GM12865 (cell line): ENCODE measurements at regions not wholly inside any gene's neighbourhood (a gene's known extent, or its start where the extent isn't known, plus 50 kb on each side); places are given as distances from the start of the nearest gene placed in this dataset.

Experiments used
- DNase-seq: peaks from one replicate; pipeline ENCODE4 v3.0.0; 2010; ENCODE audit warnings: low read depth
- H3K4me3 ChIP-seq: 2 replicates; pipeline ENCODE4 v1.5.1; 2011; ENCODE audit warnings: mild to moderate bottlenecking, low read depth, low read length, control low read depth
- CTCF ChIP-seq: IDR thresholded peaks from 2 replicates; pipeline ENCODE4 v1.5.1; 2011; ENCODE audit warnings: low read length, control low read depth, low read depth, inconsistent platforms; ENCODE audit not compliant: insufficient read depth; ENCODE audit errors: missing control alignments

DNA sequence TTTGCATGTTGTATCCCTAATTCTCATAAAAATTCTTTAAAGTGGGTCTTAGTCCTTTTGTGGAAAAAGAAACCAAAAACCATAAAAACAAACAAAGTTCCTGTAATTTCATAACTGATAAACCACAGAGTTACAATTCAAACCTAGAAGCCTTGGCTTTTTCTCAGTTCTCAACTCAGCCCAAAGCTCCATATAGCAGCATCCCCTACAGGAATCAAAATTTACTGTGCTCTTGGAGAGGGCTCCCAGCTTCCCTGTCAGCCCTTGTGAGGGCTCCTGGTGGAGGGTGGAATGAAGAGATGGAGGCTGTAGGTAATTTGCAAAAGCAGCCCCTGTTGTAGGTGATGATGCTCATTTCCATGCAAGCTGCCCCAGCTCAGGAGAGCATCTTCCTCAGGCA lies 506.1 kb upstream of the KIRREL3 start:
- H3K4me3 ChIP-seq, result no peak overlapping the region
- no peak for TF ChIP-seq CTCF
- no peak for DNase-seq

- no peak overlapping the region for H3K4me3 ChIP-seq
- no peak for TF ChIP-seq CTCF
- no peak for DNase-seq
These were observed 505.6 kb upstream of the KIRREL3 start for GRCh38 chr11:127506126-127506525.

GRCh38 chr11:127496165-127496564 lies 495.6 kb upstream of the KIRREL3 start:
- no peak overlapping the region for H3K4me3 ChIP-seq
- no peak for TF ChIP-seq CTCF
- DNase-seq, result no peak

DNA sequence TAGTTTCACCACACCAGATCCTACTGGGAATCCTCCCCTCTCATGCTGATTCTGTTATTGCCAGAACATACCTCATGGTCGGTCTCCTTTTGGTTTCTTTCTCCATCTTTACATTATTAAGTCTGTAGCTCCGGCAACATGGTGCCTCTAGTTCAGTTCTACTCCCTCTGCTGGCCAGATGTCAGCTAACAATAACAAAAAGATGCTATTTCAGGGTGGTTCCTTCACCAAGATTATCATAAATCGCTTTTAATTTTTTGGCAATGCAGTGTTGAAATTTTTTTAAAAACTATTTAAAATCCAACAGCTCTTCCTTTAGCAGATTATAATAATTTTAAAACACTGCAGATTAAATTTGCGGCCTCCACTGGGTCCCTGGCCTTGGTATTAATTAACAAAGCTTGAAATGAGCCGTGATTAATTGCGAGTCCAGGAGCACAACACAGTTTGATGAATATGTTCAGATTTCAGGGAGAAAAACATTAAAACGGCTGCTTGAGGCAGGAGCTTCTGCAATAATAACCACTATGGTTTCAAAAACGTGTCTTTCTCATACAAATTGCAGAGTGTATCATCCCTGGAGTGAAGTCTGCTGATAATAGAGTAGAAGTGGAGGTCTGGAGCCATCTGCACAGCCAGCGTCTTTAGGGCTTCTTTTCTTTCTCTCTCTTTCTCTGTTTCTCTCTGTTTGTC lies 492.9 kb upstream of the KIRREL3 start:
- DNase-seq, result peak; percentile 31
- H3K4me3 ChIP-seq, result no peak overlapping the region
- TF ChIP-seq CTCF, result peak; percentile 45

DNA sequence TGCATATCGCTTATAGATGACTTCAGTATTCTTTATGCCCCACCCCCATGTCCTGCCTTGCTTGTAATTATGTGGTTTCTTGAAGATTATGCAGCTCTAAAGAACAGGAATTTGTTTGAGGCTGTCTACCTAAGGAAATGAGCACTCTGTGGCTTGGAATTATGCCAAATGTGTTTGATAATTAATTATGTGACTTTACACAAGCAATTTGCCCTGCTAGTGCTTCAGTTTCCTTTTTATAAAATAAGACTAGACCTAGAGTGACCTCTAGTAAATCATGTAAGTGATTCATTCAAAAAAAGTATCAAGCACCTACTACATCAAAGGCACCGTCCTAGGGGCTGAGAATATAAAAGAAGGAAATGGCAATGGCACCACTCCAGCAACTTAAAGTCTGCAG lies 491.5 kb upstream of the KIRREL3 start:
- H3K4me3 ChIP-seq, result no peak overlapping the region
- no peak for DNase-seq
- TF ChIP-seq CTCF, result no peak

- no peak overlapping the region for H3K4me3 ChIP-seq
- no peak for TF ChIP-seq CTCF
- no peak for DNase-seq
These were observed 491.0 kb upstream of the KIRREL3 start for GRCh38 chr11:127491589-127491988.

GRCh38 chr11:127490896-127491295 lies 490.3 kb upstream of the KIRREL3 start:
- no peak for DNase-seq
- TF ChIP-seq CTCF, result no peak
- no peak overlapping the region for H3K4me3 ChIP-seq
